SK-N-SH (cell line): ENCODE measurements at regions not wholly inside any gene's neighbourhood (a gene's known extent, or its start where the extent isn't known, plus 50 kb on each side); places are given as distances from the start of the nearest gene placed in this dataset.

Source experiments
- CTCF ChIP-seq: fragments of 200-600 bp; sonication (generic); IDR thresholded peaks from 2 replicates; pipeline ENCODE4 v1.6.1; 2017; ENCODE audit warnings: antibody characterized with exemption, mild to moderate bottlenecking, moderate library complexity
- EP300 ChIP-seq, 2 experiments: IDR thresholded peaks; 2 replicates each; pipeline versions ENCODE4 v1.4.0 to v1.6.1; 2012; ENCODE audit warnings: borderline replicate concordance in 1 of 2, low read depth in 1 of 2, low read length in 1 of 2
- EZH2phosphoT487 ChIP-seq: fragments of 200-600 bp; sonication (generic); IDR thresholded peaks from 2 replicates; pipeline ENCODE4 v1.6.1; 2017; ENCODE audit warnings: low read depth, mixed run types, mild to moderate bottlenecking, antibody characterized with exemption, moderate library complexity, borderline replicate concordance
- FOXM1 ChIP-seq: IDR thresholded peaks from 2 replicates; pipeline ENCODE4 v1.4.0; 2012; ENCODE audit warnings: low read depth, mild to moderate bottlenecking
- IRF3 ChIP-seq: fragments of 150-350 bp; IDR thresholded peaks from 2 replicates; pipeline ENCODE4 v1.6.1; 2016; ENCODE audit warnings: mild to moderate bottlenecking, low read depth, low read length
- JUND ChIP-seq: IDR thresholded peaks from 2 replicates; pipeline ENCODE4 v1.4.0; 2012
- MXI1 ChIP-seq: IDR thresholded peaks from 2 replicates; pipeline ENCODE4 v1.6.1; 2012; ENCODE audit warnings: mild to moderate bottlenecking, low read depth, low read length, improper control_type of control experiment
- POLR2AphosphoS5 ChIP-seq: IDR thresholded peaks from 2 replicates; pipeline ENCODE4 v1.6.1; 2012; ENCODE audit warnings: low read depth, low read length
- YY1 ChIP-seq: IDR thresholded peaks from 2 replicates; pipeline ENCODE4 v1.4.0; 2012; ENCODE audit warnings: low read depth, mild to moderate bottlenecking
- ZBTB33 ChIP-seq: IDR thresholded peaks from 2 replicates; pipeline ENCODE4 v1.4.0; 2012; ENCODE audit warnings: low read depth, borderline replicate concordance
- TF ChIP-seq, protein P1 (sequence below): IDR thresholded peaks from 2 replicates; pipeline ENCODE4 v1.6.1; 2012; ENCODE audit warnings: mild to moderate bottlenecking, low read depth, low read length, moderate library complexity
- TF ChIP-seq, protein P2 (sequence below): fragments of 150-350 bp; IDR thresholded peaks from 2 replicates; pipeline ENCODE4 v1.6.1; 2017; ENCODE audit warnings: antibody characterized with exemption, low read length, low read depth, borderline replicate concordance

DNA sequence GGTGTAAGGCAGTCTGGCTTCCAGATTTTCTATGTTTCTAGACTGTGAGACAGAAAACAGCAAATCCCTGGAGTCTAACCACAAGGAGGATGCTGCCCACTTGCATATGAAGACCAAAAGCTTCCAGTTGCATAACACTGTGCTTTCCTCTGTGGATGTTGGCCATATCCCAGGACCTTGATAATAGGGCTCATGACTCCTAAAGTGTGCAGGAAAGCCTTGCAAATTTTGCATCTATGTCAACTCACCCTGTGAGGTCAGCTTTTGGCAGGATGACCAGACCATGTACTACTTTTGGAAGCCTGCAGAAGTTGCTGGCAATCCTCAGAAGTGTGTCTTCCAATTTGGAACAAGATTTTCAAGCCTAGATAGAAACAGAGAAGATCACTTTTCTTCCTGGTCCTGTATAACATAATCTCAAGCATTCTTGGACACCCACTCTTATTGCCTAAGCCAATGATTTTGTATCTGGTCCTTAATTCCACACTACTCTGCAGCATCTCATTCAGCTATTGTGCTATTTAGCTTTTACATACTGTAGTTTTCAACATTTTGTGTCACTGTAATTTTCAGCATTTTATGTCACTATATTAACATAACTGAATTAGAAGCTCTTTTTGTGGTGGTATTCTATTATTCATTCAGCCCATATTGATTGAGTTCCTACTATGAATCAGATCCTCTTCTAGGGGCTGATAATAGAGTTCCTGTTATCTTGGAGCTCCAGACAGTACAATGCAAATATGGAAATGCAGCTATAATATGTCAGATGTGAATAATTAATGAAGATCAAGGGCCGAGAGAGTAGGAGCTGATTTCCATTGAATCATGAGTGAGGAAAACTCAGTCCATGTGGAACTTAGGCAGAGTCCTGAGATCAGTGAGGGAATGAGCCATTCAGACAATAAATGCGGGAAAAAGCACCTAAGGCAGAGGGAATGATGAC lies 85.3 kb upstream of the RAB27B start:
- no peak for TF ChIP-seq CTCF
- no peak for TF ChIP-seq POLR2AphosphoS5
- TF ChIP-seq YY1 = no peak
- peak in 1 of 2 experiments; percentile 58; a peak in 1 of 4 replicates for TF ChIP-seq EP300 (IDR thresholded peaks at IDR 0.05; ENCODE audit: borderline replicate concordance in 1 of 2, low read depth in 1 of 2, low read length in 1 of 2)
- TF ChIP-seq, protein P1, sequence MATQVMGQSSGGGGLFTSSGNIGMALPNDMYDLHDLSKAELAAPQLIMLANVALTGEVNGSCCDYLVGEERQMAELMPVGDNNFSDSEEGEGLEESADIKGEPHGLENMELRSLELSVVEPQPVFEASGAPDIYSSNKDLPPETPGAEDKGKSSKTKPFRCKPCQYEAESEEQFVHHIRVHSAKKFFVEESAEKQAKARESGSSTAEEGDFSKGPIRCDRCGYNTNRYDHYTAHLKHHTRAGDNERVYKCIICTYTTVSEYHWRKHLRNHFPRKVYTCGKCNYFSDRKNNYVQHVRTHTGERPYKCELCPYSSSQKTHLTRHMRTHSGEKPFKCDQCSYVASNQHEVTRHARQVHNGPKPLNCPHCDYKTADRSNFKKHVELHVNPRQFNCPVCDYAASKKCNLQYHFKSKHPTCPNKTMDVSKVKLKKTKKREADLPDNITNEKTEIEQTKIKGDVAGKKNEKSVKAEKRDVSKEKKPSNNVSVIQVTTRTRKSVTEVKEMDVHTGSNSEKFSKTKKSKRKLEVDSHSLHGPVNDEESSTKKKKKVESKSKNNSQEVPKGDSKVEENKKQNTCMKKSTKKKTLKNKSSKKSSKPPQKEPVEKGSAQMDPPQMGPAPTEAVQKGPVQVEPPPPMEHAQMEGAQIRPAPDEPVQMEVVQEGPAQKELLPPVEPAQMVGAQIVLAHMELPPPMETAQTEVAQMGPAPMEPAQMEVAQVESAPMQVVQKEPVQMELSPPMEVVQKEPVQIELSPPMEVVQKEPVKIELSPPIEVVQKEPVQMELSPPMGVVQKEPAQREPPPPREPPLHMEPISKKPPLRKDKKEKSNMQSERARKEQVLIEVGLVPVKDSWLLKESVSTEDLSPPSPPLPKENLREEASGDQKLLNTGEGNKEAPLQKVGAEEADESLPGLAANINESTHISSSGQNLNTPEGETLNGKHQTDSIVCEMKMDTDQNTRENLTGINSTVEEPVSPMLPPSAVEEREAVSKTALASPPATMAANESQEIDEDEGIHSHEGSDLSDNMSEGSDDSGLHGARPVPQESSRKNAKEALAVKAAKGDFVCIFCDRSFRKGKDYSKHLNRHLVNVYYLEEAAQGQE = no peak
- TF ChIP-seq JUND = peak; percentile 33
- no peak for TF ChIP-seq IRF3
- no peak for TF ChIP-seq ZBTB33
- no peak for TF ChIP-seq FOXM1
- TF ChIP-seq, protein P2, sequence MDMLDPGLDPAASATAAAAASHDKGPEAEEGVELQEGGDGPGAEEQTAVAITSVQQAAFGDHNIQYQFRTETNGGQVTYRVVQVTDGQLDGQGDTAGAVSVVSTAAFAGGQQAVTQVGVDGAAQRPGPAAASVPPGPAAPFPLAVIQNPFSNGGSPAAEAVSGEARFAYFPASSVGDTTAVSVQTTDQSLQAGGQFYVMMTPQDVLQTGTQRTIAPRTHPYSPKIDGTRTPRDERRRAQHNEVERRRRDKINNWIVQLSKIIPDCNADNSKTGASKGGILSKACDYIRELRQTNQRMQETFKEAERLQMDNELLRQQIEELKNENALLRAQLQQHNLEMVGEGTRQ = no peak
- no peak for TF ChIP-seq MXI1
- no peak for TF ChIP-seq EZH2phosphoT487
